ENCODE measurements at regions not wholly inside any gene's neighbourhood (a gene's known extent, or its start where the extent isn't known, plus 50 kb on each side); places are given as distances from the start of the nearest gene placed in this dataset.

- TF ChIP-seq HSF4 (CRISPR knock-in tag; IDR thresholded peaks at IDR 0.05; ENCODE audit: borderline replicate concordance) (no peak), POLR2A (conservative IDR thresholded peaks at IDR 0.05) (no peak), SMAD1 (IDR thresholded peaks at IDR 0.05; ENCODE audit: low read depth, low read length, partially characterized antibody) (no peak), CHD2 (IDR thresholded peaks at IDR 0.05; ENCODE audit: low read depth, low read length) (no peak), FOSL1 (tag; conservative IDR thresholded peaks at IDR 0.05) (no peak), TAF1 (IDR thresholded peaks at IDR 0.05; ENCODE audit: control insufficient read depth, extremely low read depth, insufficient read depth, low read length, severe bottlenecking) (no peak), KLF13 (tag; IDR thresholded peaks at IDR 0.05; ENCODE audit: borderline replicate concordance, low read depth) (no peak), USF2 (CRISPR knock-in tag; IDR thresholded peaks at IDR 0.05) (no peak)
- TF ChIP-seq, protein P1, sequence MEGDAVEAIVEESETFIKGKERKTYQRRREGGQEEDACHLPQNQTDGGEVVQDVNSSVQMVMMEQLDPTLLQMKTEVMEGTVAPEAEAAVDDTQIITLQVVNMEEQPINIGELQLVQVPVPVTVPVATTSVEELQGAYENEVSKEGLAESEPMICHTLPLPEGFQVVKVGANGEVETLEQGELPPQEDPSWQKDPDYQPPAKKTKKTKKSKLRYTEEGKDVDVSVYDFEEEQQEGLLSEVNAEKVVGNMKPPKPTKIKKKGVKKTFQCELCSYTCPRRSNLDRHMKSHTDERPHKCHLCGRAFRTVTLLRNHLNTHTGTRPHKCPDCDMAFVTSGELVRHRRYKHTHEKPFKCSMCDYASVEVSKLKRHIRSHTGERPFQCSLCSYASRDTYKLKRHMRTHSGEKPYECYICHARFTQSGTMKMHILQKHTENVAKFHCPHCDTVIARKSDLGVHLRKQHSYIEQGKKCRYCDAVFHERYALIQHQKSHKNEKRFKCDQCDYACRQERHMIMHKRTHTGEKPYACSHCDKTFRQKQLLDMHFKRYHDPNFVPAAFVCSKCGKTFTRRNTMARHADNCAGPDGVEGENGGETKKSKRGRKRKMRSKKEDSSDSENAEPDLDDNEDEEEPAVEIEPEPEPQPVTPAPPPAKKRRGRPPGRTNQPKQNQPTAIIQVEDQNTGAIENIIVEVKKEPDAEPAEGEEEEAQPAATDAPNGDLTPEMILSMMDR (IDR thresholded peaks at IDR 0.05 in 2 of 3, conservative IDR thresholded peaks at IDR 0.05 in 1 of 3; ENCODE audit: insufficient read depth in 2 of 3, low read depth in 1 of 3, low read length in 3 of 3): no peak
- TF ChIP-seq, protein P2, sequence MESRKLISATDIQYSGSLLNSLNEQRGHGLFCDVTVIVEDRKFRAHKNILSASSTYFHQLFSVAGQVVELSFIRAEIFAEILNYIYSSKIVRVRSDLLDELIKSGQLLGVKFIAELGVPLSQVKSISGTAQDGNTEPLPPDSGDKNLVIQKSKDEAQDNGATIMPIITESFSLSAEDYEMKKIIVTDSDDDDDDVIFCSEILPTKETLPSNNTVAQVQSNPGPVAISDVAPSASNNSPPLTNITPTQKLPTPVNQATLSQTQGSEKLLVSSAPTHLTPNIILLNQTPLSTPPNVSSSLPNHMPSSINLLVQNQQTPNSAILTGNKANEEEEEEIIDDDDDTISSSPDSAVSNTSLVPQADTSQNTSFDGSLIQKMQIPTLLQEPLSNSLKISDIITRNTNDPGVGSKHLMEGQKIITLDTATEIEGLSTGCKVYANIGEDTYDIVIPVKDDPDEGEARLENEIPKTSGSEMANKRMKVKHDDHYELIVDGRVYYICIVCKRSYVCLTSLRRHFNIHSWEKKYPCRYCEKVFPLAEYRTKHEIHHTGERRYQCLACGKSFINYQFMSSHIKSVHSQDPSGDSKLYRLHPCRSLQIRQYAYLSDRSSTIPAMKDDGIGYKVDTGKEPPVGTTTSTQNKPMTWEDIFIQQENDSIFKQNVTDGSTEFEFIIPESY (CRISPR knock-in tag; IDR thresholded peaks at IDR 0.05): no peak
These were observed 153.8 kb upstream of the KCNN2 start for GRCh38 chr5:114208120-114208519.
